ENCODE measurements at regions not wholly inside any gene's neighbourhood (a gene's known extent, or its start where the extent isn't known, plus 50 kb on each side); places are given as distances from the start of the nearest gene placed in this dataset.

DNA sequence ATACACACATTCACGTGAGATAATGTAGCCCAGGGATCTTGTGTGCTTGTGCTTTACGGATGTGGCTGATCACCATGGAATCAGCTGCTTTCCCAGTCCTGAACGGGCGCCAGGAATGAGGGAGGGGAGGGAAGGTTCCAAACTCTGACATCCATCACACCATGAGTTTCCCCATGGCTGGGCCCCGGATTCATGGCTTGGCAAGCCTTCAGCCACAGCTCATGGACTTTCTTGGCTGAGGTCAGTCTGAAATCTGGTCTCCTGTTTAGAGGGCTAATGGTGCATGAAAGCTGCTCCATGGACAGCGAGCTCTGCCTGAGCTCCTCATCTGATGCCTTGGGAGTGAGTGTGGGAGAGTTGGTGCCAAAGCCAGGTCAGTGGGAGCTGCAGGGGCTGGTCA lies 767.6 kb upstream of the EEF2KMT start:
- no peak for DNase-seq

GRCh38 chr16:5863071-5863606 lies 765.5 kb upstream of the EEF2KMT start:
- DNase-seq = no peak

DNA sequence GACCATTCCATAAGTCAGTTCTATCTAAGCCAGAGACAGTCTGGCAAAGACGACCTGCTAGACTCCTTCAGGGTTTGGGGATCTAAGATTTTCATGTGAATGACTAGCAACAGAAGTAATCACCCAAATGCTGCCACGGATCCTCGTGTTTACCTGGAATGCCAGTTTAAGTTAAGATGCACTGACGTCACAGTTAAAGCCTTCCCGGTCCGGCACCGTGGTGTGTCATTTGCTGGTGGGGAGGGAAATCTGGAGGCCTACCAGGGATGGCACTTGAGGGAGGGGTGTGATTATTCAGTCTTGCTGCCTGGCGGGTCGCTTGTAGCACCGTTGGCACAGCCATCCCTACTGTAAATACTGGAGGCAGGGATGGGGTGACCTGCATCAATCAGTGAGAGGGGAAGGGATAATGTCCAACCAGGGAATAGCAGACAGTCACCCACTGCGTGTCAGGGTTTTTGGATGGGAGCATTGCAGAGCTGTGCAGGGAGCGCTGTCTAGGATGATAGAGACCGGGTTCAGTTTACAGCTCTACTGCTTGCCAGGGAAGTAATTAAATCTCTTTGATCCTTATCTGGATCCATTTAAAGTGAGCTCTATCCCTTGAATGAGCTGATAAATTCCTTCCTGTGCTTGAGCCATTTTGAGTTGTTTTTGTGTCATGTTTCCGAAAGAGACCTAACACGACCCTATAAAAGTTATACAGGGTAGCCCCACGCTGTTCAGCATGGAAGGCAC lies 764.7 kb upstream of the EEF2KMT start:
- no peak for DNase-seq

DNA sequence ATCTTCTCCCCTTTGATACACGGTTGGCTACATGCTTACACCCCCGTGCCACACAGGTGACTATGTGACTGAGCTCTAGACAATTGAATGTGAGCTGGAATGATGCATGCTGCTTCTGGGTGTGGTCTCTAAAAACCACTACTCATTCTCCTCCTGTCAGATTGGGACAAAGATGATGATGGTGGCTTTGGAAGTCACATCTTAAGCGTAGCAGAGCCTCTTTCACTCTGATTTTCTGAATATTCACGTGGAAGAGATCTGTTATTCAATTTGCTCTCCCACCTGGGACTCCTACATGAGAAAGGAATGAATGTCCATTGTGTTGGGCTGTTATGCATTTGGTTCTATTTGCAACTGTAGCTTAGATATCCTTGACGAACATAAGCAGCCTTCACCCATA lies 763.6 kb upstream of the EEF2KMT start:
- no peak for DNase-seq

GRCh38 chr16:5858180-5858579 lies 760.6 kb upstream of the EEF2KMT start:
- no peak for DNase-seq

DNA sequence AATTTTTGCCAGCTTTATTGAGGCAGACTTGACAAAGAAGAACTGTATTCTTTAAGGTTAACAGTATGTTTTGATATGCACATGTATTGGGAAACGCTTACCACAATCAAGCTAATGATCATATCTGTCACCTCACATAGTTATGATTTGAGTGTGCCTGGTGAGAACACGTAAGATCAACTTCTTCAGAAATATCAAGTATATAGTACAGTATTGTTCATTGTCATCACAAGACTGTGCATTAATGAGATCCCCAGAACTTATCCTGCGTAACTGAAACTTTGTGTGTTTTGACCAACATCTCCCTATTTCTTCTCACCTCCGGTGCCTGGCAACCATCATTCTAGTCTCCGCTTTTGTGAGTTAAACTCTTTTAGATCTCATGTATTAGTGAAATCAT lies 756.4 kb upstream of the EEF2KMT start:
- no peak for DNase-seq

- DNase-seq = no peak
These were observed 754.6 kb upstream of the EEF2KMT start for GRCh38 chr16:5852151-5852550.

GRCh38 chr16:5851393-5851982 lies 753.9 kb upstream of the EEF2KMT start:
- no peak for DNase-seq

- no peak for DNase-seq
These were observed 753.2 kb upstream of the EEF2KMT start for GRCh38 chr16:5850632-5851392.

- no peak for DNase-seq
These were observed 747.5 kb upstream of the EEF2KMT start for GRCh38 chr16:5845046-5845445.

DNA sequence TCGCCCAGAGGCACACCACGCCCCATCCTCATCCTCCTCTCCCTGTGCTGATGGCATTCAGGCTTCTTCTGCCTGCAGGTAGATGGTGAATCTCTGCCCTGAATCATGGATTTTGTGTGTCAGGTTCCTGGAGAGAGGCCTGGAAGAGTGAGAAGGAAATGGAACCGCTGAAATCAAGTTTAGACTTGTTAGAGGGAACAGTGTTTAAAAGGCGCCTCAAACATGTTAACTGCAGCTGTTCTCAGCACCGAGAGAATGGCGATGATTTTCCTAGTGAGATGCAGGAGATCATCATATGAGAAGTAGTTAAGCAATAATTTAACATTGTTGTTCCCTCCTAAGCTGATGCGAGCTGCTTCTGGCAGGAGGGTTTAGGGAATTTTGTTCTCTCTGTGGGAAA lies 744.4 kb upstream of the EEF2KMT start:
- DNase-seq = no peak

DNA sequence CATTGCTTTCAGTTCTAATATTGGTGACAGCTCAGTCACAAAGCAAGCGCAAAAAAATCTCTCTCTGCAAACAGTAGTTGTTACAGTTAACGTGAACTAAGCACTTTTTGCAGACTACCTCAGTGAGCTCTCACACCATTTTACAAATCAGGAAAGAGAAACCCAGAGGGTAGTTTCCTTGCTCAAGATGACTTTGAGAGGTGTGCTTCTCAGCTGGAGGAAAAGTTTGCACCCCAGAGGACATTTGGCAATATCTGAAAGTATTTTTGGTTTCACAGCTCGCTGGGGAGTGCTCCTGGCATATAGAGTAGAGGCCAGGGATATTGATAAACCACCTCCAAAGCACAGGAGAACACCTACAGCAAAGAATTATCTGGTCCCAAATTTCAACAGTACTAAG lies 741.1 kb upstream of the EEF2KMT start:
- DNase-seq = no peak

- no peak for DNase-seq
These were observed 740.5 kb upstream of the EEF2KMT start for GRCh38 chr16:5838071-5838470.

DNA sequence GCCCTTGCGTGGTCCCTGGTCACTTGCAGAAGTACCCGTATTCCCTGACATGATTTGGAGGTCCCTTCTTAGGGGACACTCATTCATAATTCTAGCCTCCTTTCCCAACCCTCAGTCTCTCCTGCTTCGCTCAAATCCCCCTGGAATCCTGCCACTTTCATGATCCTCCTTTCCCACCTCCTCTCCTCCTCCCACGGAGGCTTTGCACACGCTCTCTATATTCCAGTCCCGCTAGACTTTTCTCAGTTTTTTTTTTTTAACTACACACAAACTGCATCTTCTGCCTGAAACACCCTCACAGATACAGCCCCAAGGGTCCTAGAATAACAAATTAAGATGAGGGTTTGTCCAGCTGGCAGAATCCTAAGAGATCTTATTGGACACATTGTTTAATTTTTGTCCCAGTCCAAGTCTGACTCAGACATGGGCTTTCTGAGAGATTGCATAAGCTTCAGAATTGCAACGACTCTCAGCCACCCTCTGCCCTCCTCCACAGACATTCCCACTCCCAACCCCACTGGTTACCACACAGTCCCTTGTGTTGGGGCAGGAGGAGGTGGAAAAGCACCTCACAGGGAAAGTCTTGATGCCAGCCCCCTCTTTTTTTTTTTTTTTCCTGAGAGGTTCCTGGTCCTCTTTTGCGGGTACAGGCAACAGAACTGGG lies 739.5 kb upstream of the EEF2KMT start:
- DNase-seq = no peak

GRCh38 chr16:5835876-5836275 lies 738.3 kb upstream of the EEF2KMT start:
- DNase-seq = no peak

GRCh38 chr16:5826332-5826731 lies 728.7 kb upstream of the EEF2KMT start:
- DNase-seq = no peak

GRCh38 chr16:5820472-5820871 lies 722.9 kb upstream of the EEF2KMT start:
- no peak for DNase-seq

- no peak for DNase-seq
These were observed 718.1 kb upstream of the EEF2KMT start for GRCh38 chr16:5815570-5816237.

DNA sequence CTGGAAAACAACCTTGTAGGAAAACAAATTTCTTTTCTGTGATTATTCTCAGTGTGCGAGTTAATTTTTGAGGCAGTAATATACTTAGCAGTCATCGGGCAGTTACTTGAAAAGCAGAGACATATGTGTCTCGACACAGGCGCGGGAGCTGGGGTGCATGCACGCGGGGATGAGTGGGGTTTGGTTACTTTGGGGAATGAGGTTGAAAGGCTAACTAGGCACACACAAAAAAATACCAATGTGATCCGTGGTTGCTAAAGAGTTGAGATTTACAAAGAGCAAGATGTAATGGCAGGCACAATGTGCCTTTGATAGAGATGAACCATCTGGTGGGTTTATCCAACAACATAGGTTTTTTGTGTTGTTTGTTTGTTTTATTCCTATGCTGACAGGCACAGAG lies 703.8 kb upstream of the EEF2KMT start:
- no peak for DNase-seq

- DNase-seq = no peak
These were observed 696.0 kb upstream of the EEF2KMT start for GRCh38 chr16:5793556-5793955.

- no peak for DNase-seq
These were observed 693.5 kb upstream of the EEF2KMT start for GRCh38 chr16:5791011-5791657.

DNA sequence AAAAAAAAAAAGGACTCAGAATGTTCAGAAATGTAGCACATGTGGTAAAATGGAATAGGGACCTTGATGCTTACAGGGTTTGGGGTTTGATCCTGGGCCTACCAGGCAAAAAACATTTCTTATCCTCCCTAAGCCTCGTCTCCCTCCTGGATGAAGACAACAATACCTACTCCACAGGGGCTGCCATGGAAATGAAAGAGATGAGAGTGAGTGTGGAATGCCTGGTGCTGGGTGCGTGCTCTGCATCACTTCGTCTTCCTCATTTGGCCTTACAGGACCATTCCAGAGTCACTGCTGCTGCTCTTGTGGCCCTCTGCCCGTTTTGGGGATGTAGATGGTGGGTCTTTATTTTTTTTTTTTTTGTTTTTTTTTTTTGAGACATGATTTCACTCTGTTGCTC lies 692.9 kb upstream of the EEF2KMT start:
- DNase-seq = no peak
